Activated naive CD8-positive, alpha-beta T cell treated with anti-CD3 and anti-CD28 coated beads for 36 hours (primary cell): ENCODE measurements at regions not wholly inside any gene's neighbourhood (a gene's known extent, or its start where the extent isn't known, plus 50 kb on each side); places are given as distances from the start of the nearest gene placed in this dataset.
"Not testable (repeated sequence)": the region's sequence is repeated elsewhere in the genome, so short reads cannot be mapped to it uniquely, and the experiment has no call there.

Experiments
- DNase-seq: peaks from one replicate; pipeline ENCODE4 v3.0.0; 2021
- H3K27ac Mint-ChIP-seq: one replicate; pipeline ENCODE4 v1.8.0; 2022; ENCODE audit warnings: mild to moderate bottlenecking, moderate library complexity, mixed read lengths
- H3K27me3 Mint-ChIP-seq: one replicate; pipeline ENCODE4 v1.8.0; 2022; ENCODE audit warnings: mild to moderate bottlenecking, mixed read lengths
- H3K36me3 Mint-ChIP-seq: one replicate; pipeline ENCODE4 v1.8.0; 2021; ENCODE audit warnings: mild to moderate bottlenecking, mixed read lengths
- H3K4me1 Mint-ChIP-seq: one replicate; pipeline ENCODE4 v1.8.0; 2021; ENCODE audit warnings: mixed read lengths
- H3K4me3 Mint-ChIP-seq: one replicate; pipeline ENCODE4 v1.8.0; 2022; ENCODE audit warnings: mild to moderate bottlenecking, moderate library complexity, mixed read lengths
- H3K9me3 Mint-ChIP-seq: one replicate; pipeline ENCODE4 v1.8.0; 2022; ENCODE audit warnings: mixed read lengths

- Mint-ChIP-seq H3K36me3 (peaks cover 2% of the 10 kb centered on the region), H3K27ac (no peak overlapping the region)
These were observed 71.2 kb upstream of the KCTD7 start for GRCh38 chr7:66557214-66558200.

GRCh38 chr7:66558201-66558641, 70.5 kb upstream of the KCTD7 start:
- Mint-ChIP-seq H3K4me3 (no peak overlapping the region), H3K27ac (no peak overlapping the region), H3K36me3 (peaks cover 2% of the 10 kb centered on the region), H3K9me3 (no peaks in the 10 kb centered on the region), H3K27me3 (no peaks in the 10 kb centered on the region), H3K4me1 (peaks cover 2% of the 10 kb centered on the region)
- DNase-seq: no peak

More at GRCh38 chr7:66557214-66558200, 71.2 kb upstream of the KCTD7 start:
- no peak overlapping the region for H3K4me3 Mint-ChIP-seq
- no peaks in the 10 kb centered on the region for H3K27me3 Mint-ChIP-seq
- H3K9me3 Mint-ChIP-seq: no peaks in the 10 kb centered on the region
- DNase-seq: peak; percentile 72
- H3K4me1 Mint-ChIP-seq: peaks cover 2% of the 10 kb centered on the region

GRCh38 chr7:66558660-66559465, 69.8 kb upstream of the KCTD7 start:
- no peak for DNase-seq
- Mint-ChIP-seq H3K4me1 (peaks cover 2% of the 10 kb centered on the region), H3K36me3 (peaks cover 2% of the 10 kb centered on the region), H3K9me3 (no peaks in the 10 kb centered on the region), H3K27me3 (no peaks in the 10 kb centered on the region), H3K4me3 (no peak overlapping the region), H3K27ac (no peak overlapping the region)

- no peaks in the 10 kb centered on the region for H3K27me3 Mint-ChIP-seq
- H3K9me3 Mint-ChIP-seq: no peaks in the 10 kb centered on the region
- peaks cover 2% of the 10 kb centered on the region for H3K36me3 Mint-ChIP-seq
- no peak for DNase-seq
- no peak overlapping the region for H3K4me3 Mint-ChIP-seq
- H3K27ac Mint-ChIP-seq: no peak overlapping the region
- H3K4me1 Mint-ChIP-seq: peaks cover 7% of the 10 kb centered on the region
These were observed 64.6 kb upstream of the KCTD7 start for GRCh38 chr7:66564045-66564444.

- not testable (repeated sequence) for H3K4me1 Mint-ChIP-seq
These were observed 58.5 kb upstream of the KCTD7 start for GRCh38 chr7:66570179-66570578.

GRCh38 chr7:66571568-66571967, 57.1 kb upstream of the KCTD7 start:
- Mint-ChIP-seq H3K9me3 (no peaks in the 10 kb centered on the region), H3K27me3 (no peaks in the 10 kb centered on the region), H3K27ac (no peak overlapping the region), H3K4me1 (peaks cover 21% of the 10 kb centered on the region), H3K4me3 (no peak overlapping the region), H3K36me3 (peaks cover 20% of the 10 kb centered on the region)
- DNase-seq: no peak

More at GRCh38 chr7:66570179-66570578, 58.5 kb upstream of the KCTD7 start:
- not testable (repeated sequence) for DNase-seq, H3K9me3 Mint-ChIP-seq, H3K27ac Mint-ChIP-seq, H3K4me3 Mint-ChIP-seq, H3K27me3 Mint-ChIP-seq
- H3K36me3 Mint-ChIP-seq: peaks cover 13% of the 10 kb centered on the region

GRCh38 chr7:66573782-66574495, 54.7 kb upstream of the KCTD7 start:
- Mint-ChIP-seq H3K4me1 (peaks cover 35% of the 10 kb centered on the region), H3K36me3 (peaks cover 22% of the 10 kb centered on the region)
- not testable (repeated sequence) for H3K27ac Mint-ChIP-seq, H3K27me3 Mint-ChIP-seq, H3K4me3 Mint-ChIP-seq, H3K9me3 Mint-ChIP-seq, DNase-seq

- Mint-ChIP-seq H3K4me1 (peaks cover 39% of the 10 kb centered on the region), H3K36me3 (peaks cover 22% of the 10 kb centered on the region)
- H3K9me3 Mint-ChIP-seq, H3K27ac Mint-ChIP-seq, H3K27me3 Mint-ChIP-seq, DNase-seq, H3K4me3 Mint-ChIP-seq: not testable (repeated sequence)
These were observed 53.9 kb upstream of the KCTD7 start for GRCh38 chr7:66574768-66575167.

GRCh38 chr7:66575398-66575797, 53.3 kb upstream of the KCTD7 start:
- peaks cover 41% of the 10 kb centered on the region for H3K4me1 Mint-ChIP-seq
- DNase-seq: no peak
- H3K27me3 Mint-ChIP-seq: no peaks in the 10 kb centered on the region
- no peaks in the 10 kb centered on the region for H3K9me3 Mint-ChIP-seq
- H3K27ac Mint-ChIP-seq: no peak overlapping the region
- H3K4me3 Mint-ChIP-seq: no peak overlapping the region
- peaks cover 22% of the 10 kb centered on the region for H3K36me3 Mint-ChIP-seq

GRCh38 chr7:66576646-66577045, 52.0 kb upstream of the KCTD7 start:
- H3K36me3 Mint-ChIP-seq: peaks cover 22% of the 10 kb centered on the region
- DNase-seq: no peak

More at GRCh38 chr7:66576646-66577045, 52.0 kb upstream of the KCTD7 start:
- no peaks in the 10 kb centered on the region for H3K27me3 Mint-ChIP-seq
- H3K4me3 Mint-ChIP-seq: no peak overlapping the region
- peaks cover 46% of the 10 kb centered on the region for H3K4me1 Mint-ChIP-seq
- no peaks in the 10 kb centered on the region for H3K9me3 Mint-ChIP-seq
- no peak overlapping the region for H3K27ac Mint-ChIP-seq
